Endothelial cell of umbilical vein (primary cell): ENCODE measurements at regions not wholly inside any gene's neighbourhood (a gene's known extent, or its start where the extent isn't known, plus 50 kb on each side); places are given as distances from the start of the nearest gene placed in this dataset.

ENCODE experiments used
- BruUV-seq: library from RNA; stranded (reverse); fragments of 400-500 nt; replicated peaks from 2 replicates; lab custom pipeline; 2021; lab: Mats Ljungman, UMichigan
- CTCF ChIA-PET: fragments of 300-600, 350-600 bp; sonication (Branson Sonifier 250); formaldehyde crosslinking; loops from one replicate; lab custom pipeline; 2021; ENCODE audit warnings: antibody characterized with exemption, inconsistent platforms; lab: Charles Lee
- POLR2A ChIA-PET: fragments of 300-600, 350-600 bp; sonication (Branson Sonifier 250); formaldehyde crosslinking; loops from one replicate; lab custom pipeline; 2021; ENCODE audit warnings: antibody characterized with exemption, inconsistent platforms; lab: Charles Lee
- DNase-seq: peaks from one replicate; pipeline ENCODE4 v3.0.0-alpha.2; 2011; ENCODE audit warnings: low read depth, low spot score
- FAIRE-seq: peaks from 2 replicates; lab custom pipeline; 2011; peaks lifted over from hg19 to GRCh38; lab: Jason Lieb, UNC
- H2AFZ ChIP-seq: 2 replicates; pipeline ENCODE4 v1.6.0; 2012; ENCODE audit warnings: low read depth, low read length, control low read depth, inconsistent platforms
- H3K27ac ChIP-seq: 2 replicates; pipeline ENCODE4 v1.5.1; 2011; ENCODE audit warnings: low read depth, mild to moderate bottlenecking, control low read depth, low read length, moderate library complexity; ENCODE audit not compliant: insufficient read depth
- H3K27me3 ChIP-seq, 2 experiments: 2 replicates each; pipeline versions ENCODE4 v1.6.0 to v1.6.1; 2011; ENCODE audit warnings: low read length in 2 of 2, mixed read lengths in 1 of 2; ENCODE audit not compliant: control insufficient read depth in 2 of 2, insufficient read depth in 2 of 2
- H3K36me3 ChIP-seq, 2 experiments: 2 replicates in 1 of 2; 3 replicates in 1 of 2; pipeline ENCODE4 v1.5.1; 2011; ENCODE audit warnings: low read length in 2 of 2, mild to moderate bottlenecking in 1 of 2, moderate library complexity in 1 of 2; ENCODE audit not compliant: control insufficient read depth in 2 of 2, insufficient read depth in 2 of 2; ENCODE audit errors: extremely low read depth in 1 of 2
- H3K4me1 ChIP-seq: 3 replicates; pipeline ENCODE4 v1.5.1; 2011; ENCODE audit warnings: mild to moderate bottlenecking, low read length; ENCODE audit not compliant: control insufficient read depth, insufficient read depth; ENCODE audit errors: extremely low read depth
- H3K4me2 ChIP-seq: 2 replicates; pipeline ENCODE4 v1.6.1; 2011; ENCODE audit warnings: low read length, control low read depth, mixed read lengths; ENCODE audit not compliant: insufficient read depth
- H3K4me3 ChIP-seq, 3 experiments: fragments of 200-600 bp in 1 of 3; sonication (generic), shearing (Covaris generic) in 1 of 3; replicated peaks in 1 of 3; 2 replicates each; pipeline ENCODE4 v1.5.1; 2011 to 2016; ENCODE audit warnings: control low read depth in 3 of 3, low read length in 3 of 3, mild to moderate bottlenecking in 2 of 3, inconsistent platforms in 1 of 3, low read depth in 1 of 3, moderate library complexity in 1 of 3; ENCODE audit not compliant: insufficient read depth in 1 of 3
- H3K79me2 ChIP-seq: 2 replicates; pipeline ENCODE4 v1.6.0; 2012; ENCODE audit warnings: low read length, inconsistent platforms; ENCODE audit not compliant: control insufficient read depth, insufficient read depth
- H3K9ac ChIP-seq: replicated peaks from 2 replicates; pipeline ENCODE3; 2011; ENCODE audit warnings: low read length, control low read depth; ENCODE audit not compliant: insufficient read depth; ENCODE audit errors: extremely low read depth
- H3K9me1 ChIP-seq: replicated peaks from 3 replicates; pipeline ENCODE4 v1.6.0; 2011; ENCODE audit warnings: mild to moderate bottlenecking, low read length; ENCODE audit not compliant: control insufficient read depth, insufficient read depth; ENCODE audit errors: extremely low read depth
- H3K9me3 ChIP-seq: replicated peaks from 2 replicates; pipeline ENCODE4 v1.5.1; 2012; ENCODE audit warnings: low read length, inconsistent platforms; ENCODE audit not compliant: control insufficient read depth, insufficient read depth
- H4K20me1 ChIP-seq: replicated peaks from 2 replicates; pipeline ENCODE3; 2011; ENCODE audit warnings: mild to moderate bottlenecking, low read length; ENCODE audit not compliant: control insufficient read depth, insufficient read depth; ENCODE audit errors: extremely low read depth
- CTCF ChIP-seq, 2 donors: IDR thresholded peaks; 1 replicate in 1 of 2; 2 replicates in 1 of 2; pipeline ENCODE4 v1.5.1; 2011; ENCODE audit warnings: low read length in 2 of 2, mild to moderate bottlenecking in 2 of 2, moderate library complexity in 2 of 2, control low read depth in 1 of 2, inconsistent platforms in 1 of 2, low read depth in 1 of 2; ENCODE audit not compliant: insufficient read depth in 1 of 2; ENCODE audit errors: extremely low read depth in 1 of 2
- EZH2 ChIP-seq: IDR thresholded peaks from 2 replicates; pipeline ENCODE4 v1.6.1; 2012; ENCODE audit warnings: borderline replicate concordance, low read depth, mild to moderate bottlenecking, moderate library complexity, low read length, inconsistent platforms; ENCODE audit not compliant: severe bottlenecking
- FOS ChIP-seq: IDR thresholded peaks from 2 replicates; pipeline ENCODE4 v1.6.1; 2011; ENCODE audit warnings: mild to moderate bottlenecking, low read length, moderate library complexity, borderline replicate concordance; ENCODE audit not compliant: insufficient read depth
- GATA2 ChIP-seq: IDR thresholded peaks from 2 replicates; pipeline ENCODE4 v1.7.0; 2011; ENCODE audit warnings: low read depth, mild to moderate bottlenecking, moderate library complexity, mixed read lengths, low read length; ENCODE audit not compliant: insufficient read length, insufficient read depth
- JUN ChIP-seq: IDR thresholded peaks from 2 replicates; pipeline ENCODE4 v1.6.1; 2011; ENCODE audit warnings: borderline replicate concordance, low read depth; ENCODE audit not compliant: insufficient read length, insufficient read depth
- MYC ChIP-seq: IDR thresholded peaks from one replicate; pipeline ENCODE4 v1.6.1; 2011; ENCODE audit warnings: mild to moderate bottlenecking, low read depth, low read length
- POLR2A ChIP-seq: IDR thresholded peaks from 2 replicates; pipeline ENCODE4 v1.6.1; 2012; ENCODE audit warnings: low read depth, mild to moderate bottlenecking, control low read depth, low read length
- POLR2AphosphoS5 ChIP-seq: IDR thresholded peaks from 2 replicates; pipeline ENCODE4 v1.6.1; 2012; ENCODE audit warnings: low read depth, mild to moderate bottlenecking, control low read depth, low read length, moderate library complexity; ENCODE audit not compliant: insufficient read depth
- dilution Hi-C: fragments of 300-500 bp; cut with MboI; formaldehyde crosslinking; loops from one replicate; pipeline ENCODE4 v1.15.0; 2019; ENCODE audit warnings: low sequenced_read_pairs; ENCODE audit not compliant: extremely low pct_ligation_motif_present
- intact Hi-C: fragments of 100-400 bp; cut with micrococcal nuclease; formaldehyde crosslinking; loops from one replicate; pipeline ENCODE4 v1.10.0; 2022
- TF ChIP-seq, protein P1 (sequence below): IDR thresholded peaks from 2 replicates; pipeline ENCODE4 v1.6.1; 2011; ENCODE audit not compliant: insufficient read depth, insufficient read length

- TF ChIP-seq GATA2 (no peak), POLR2AphosphoS5 (no peak), FOS (no peak), CTCF (IDR thresholded peaks at IDR 0.05; ENCODE audit: extremely low read depth in 1 of 2, insufficient read depth in 1 of 2, low read depth in 1 of 2, low read length in 2 of 2) (no peak), EZH2 (no peak), POLR2A (no peak), MYC (no peak), JUN (no peak)
- TF ChIP-seq, protein P1, sequence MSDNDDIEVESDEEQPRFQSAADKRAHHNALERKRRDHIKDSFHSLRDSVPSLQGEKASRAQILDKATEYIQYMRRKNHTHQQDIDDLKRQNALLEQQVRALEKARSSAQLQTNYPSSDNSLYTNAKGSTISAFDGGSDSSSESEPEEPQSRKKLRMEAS, result no peak
Measured at GRCh38 chr15:93154666-93155065, 65.7 kb upstream of the RGMA start.

More at GRCh38 chr15:93154666-93155065, 65.7 kb upstream of the RGMA start:
- Histone ChIP-seq H3K4me1 (no peaks in the 10 kb centered on the region), H3K9ac (no peak overlapping the region), H3K4me2 (no peak overlapping the region), H4K20me1 (no peaks in the 10 kb centered on the region), H2AFZ (no peak overlapping the region), H3K9me3 (peaks cover 2% of the 10 kb centered on the region), H3K27ac (no peak overlapping the region), H3K79me2 (no peaks in the 10 kb centered on the region), H3K9me1 (no peaks in the 10 kb centered on the region), H3K4me3 (no peak overlapping the region), H3K27me3 (no peaks in the 10 kb centered on the region), H3K36me3 (no peaks in the 10 kb centered on the region)
- intact Hi-C loops (no loop called here), dilution Hi-C loops (no loop called here)
- DNase-seq (no peak), FAIRE-seq (no peak)
- ChIA-PET POLR2A (no interaction called here), CTCF (no interaction called here)
- BruUV-seq, result no TSS peak
